ENCODE measurements at regions not wholly inside any gene's neighbourhood (a gene's known extent, or its start where the extent isn't known, plus 50 kb on each side); places are given as distances from the start of the nearest gene placed in this dataset.

GRCh38 chr2:22517141-22517540 is 867.8 kb upstream of the KLHL29 start:
- TF ChIP-seq CTCF (conservative IDR thresholded peaks at IDR 0.05 in 1 of 2, IDR thresholded peaks at IDR 0.05 in 1 of 2; ENCODE audit: low read depth in 1 of 2, low read length in 2 of 2) (no peak), EZH2 (IDR thresholded peaks at IDR 0.05; ENCODE audit: low read length, missing control alignments) (no peak)
